Gastroesophageal sphincter (tissue), 2 donors: ENCODE measurements at regions not wholly inside any gene's neighbourhood (a gene's known extent, or its start where the extent isn't known, plus 50 kb on each side); places are given as distances from the start of the nearest gene placed in this dataset.

Source experiments
- EP300 ChIP-seq: sonication (generic); formaldehyde crosslinking; IDR thresholded peaks from one replicate; pipeline ENCODE4 v1.6.1; 2017; ENCODE audit warnings: antibody characterized with exemption, mild to moderate bottlenecking
- POLR2A ChIP-seq, 2 donors: fragments of 450-650 bp; IDR thresholded peaks; one replicate each; pipeline ENCODE4 v1.6.1; 2017; ENCODE audit warnings: antibody characterized with exemption in 2 of 2, mild to moderate bottlenecking in 2 of 2, moderate library complexity in 1 of 2

DNA sequence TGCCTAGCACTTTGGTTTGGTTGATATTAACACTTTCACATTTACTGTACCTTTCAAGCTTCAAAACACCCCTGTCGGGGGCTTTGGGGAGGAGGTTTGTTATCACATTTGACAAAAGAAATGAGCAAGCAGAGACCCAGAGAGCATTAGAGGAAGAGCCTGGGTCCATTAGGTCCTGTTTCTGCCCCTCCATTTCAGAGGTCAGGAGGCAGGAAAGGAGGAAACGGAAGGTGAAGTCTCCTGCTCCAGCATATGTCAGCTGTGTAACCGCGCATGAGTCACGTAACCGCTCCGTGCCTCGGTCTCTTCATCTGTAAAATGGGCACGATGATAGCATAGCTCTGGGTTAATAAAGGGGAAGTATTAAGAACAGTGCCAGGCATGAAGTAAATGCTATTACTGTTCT lies 201.9 kb upstream of the BCOR start:
- TF ChIP-seq EP300 (no peak), POLR2A (IDR thresholded peaks at IDR 0.05) (no peak)
